Endothelial cell of umbilical vein (primary cell): ENCODE measurements at regions not wholly inside any gene's neighbourhood (a gene's known extent, or its start where the extent isn't known, plus 50 kb on each side); places are given as distances from the start of the nearest gene placed in this dataset.

Experiments used
- BruUV-seq: library from RNA; stranded (reverse); fragments of 400-500 nt; replicated peaks from 2 replicates; lab custom pipeline; 2021; lab: Mats Ljungman, UMichigan
- CTCF ChIA-PET: fragments of 300-600, 350-600 bp; sonication (Branson Sonifier 250); formaldehyde crosslinking; loops from one replicate; lab custom pipeline; 2021; ENCODE audit warnings: antibody characterized with exemption, inconsistent platforms; lab: Charles Lee
- POLR2A ChIA-PET: fragments of 300-600, 350-600 bp; sonication (Branson Sonifier 250); formaldehyde crosslinking; loops from one replicate; lab custom pipeline; 2021; ENCODE audit warnings: antibody characterized with exemption, inconsistent platforms; lab: Charles Lee
- DNase-seq: peaks from one replicate; pipeline ENCODE4 v3.0.0-alpha.2; 2011; ENCODE audit warnings: low read depth, low spot score
- FAIRE-seq: peaks from 2 replicates; lab custom pipeline; 2011; peaks lifted over from hg19 to GRCh38; lab: Jason Lieb, UNC
- H2AFZ ChIP-seq: 2 replicates; pipeline ENCODE4 v1.6.0; 2012; ENCODE audit warnings: low read depth, low read length, control low read depth, inconsistent platforms
- H3K27ac ChIP-seq: 2 replicates; pipeline ENCODE4 v1.5.1; 2011; ENCODE audit warnings: low read depth, mild to moderate bottlenecking, control low read depth, low read length, moderate library complexity; ENCODE audit not compliant: insufficient read depth
- H3K27me3 ChIP-seq, 2 experiments: 2 replicates each; pipeline versions ENCODE4 v1.6.0 to v1.6.1; 2011; ENCODE audit warnings: low read length in 2 of 2, mixed read lengths in 1 of 2; ENCODE audit not compliant: control insufficient read depth in 2 of 2, insufficient read depth in 2 of 2
- H3K36me3 ChIP-seq, 2 experiments: 2 replicates in 1 of 2; 3 replicates in 1 of 2; pipeline ENCODE4 v1.5.1; 2011; ENCODE audit warnings: low read length in 2 of 2, mild to moderate bottlenecking in 1 of 2, moderate library complexity in 1 of 2; ENCODE audit not compliant: control insufficient read depth in 2 of 2, insufficient read depth in 2 of 2; ENCODE audit errors: extremely low read depth in 1 of 2
- H3K4me1 ChIP-seq: 3 replicates; pipeline ENCODE4 v1.5.1; 2011; ENCODE audit warnings: mild to moderate bottlenecking, low read length; ENCODE audit not compliant: control insufficient read depth, insufficient read depth; ENCODE audit errors: extremely low read depth
- H3K4me2 ChIP-seq: 2 replicates; pipeline ENCODE4 v1.6.1; 2011; ENCODE audit warnings: low read length, control low read depth, mixed read lengths; ENCODE audit not compliant: insufficient read depth
- H3K4me3 ChIP-seq, 3 experiments: fragments of 200-600 bp in 1 of 3; sonication (generic), shearing (Covaris generic) in 1 of 3; replicated peaks in 1 of 3; 2 replicates each; pipeline ENCODE4 v1.5.1; 2011 to 2016; ENCODE audit warnings: control low read depth in 3 of 3, low read length in 3 of 3, mild to moderate bottlenecking in 2 of 3, inconsistent platforms in 1 of 3, low read depth in 1 of 3, moderate library complexity in 1 of 3; ENCODE audit not compliant: insufficient read depth in 1 of 3
- H3K79me2 ChIP-seq: 2 replicates; pipeline ENCODE4 v1.6.0; 2012; ENCODE audit warnings: low read length, inconsistent platforms; ENCODE audit not compliant: control insufficient read depth, insufficient read depth
- H3K9ac ChIP-seq: replicated peaks from 2 replicates; pipeline ENCODE3; 2011; ENCODE audit warnings: low read length, control low read depth; ENCODE audit not compliant: insufficient read depth; ENCODE audit errors: extremely low read depth
- H3K9me1 ChIP-seq: replicated peaks from 3 replicates; pipeline ENCODE4 v1.6.0; 2011; ENCODE audit warnings: mild to moderate bottlenecking, low read length; ENCODE audit not compliant: control insufficient read depth, insufficient read depth; ENCODE audit errors: extremely low read depth
- H3K9me3 ChIP-seq: replicated peaks from 2 replicates; pipeline ENCODE4 v1.5.1; 2012; ENCODE audit warnings: low read length, inconsistent platforms; ENCODE audit not compliant: control insufficient read depth, insufficient read depth
- H4K20me1 ChIP-seq: replicated peaks from 2 replicates; pipeline ENCODE3; 2011; ENCODE audit warnings: mild to moderate bottlenecking, low read length; ENCODE audit not compliant: control insufficient read depth, insufficient read depth; ENCODE audit errors: extremely low read depth
- CTCF ChIP-seq, 2 donors: IDR thresholded peaks; 1 replicate in 1 of 2; 2 replicates in 1 of 2; pipeline ENCODE4 v1.5.1; 2011; ENCODE audit warnings: low read length in 2 of 2, mild to moderate bottlenecking in 2 of 2, moderate library complexity in 2 of 2, control low read depth in 1 of 2, inconsistent platforms in 1 of 2, low read depth in 1 of 2; ENCODE audit not compliant: insufficient read depth in 1 of 2; ENCODE audit errors: extremely low read depth in 1 of 2
- EZH2 ChIP-seq: IDR thresholded peaks from 2 replicates; pipeline ENCODE4 v1.6.1; 2012; ENCODE audit warnings: borderline replicate concordance, low read depth, mild to moderate bottlenecking, moderate library complexity, low read length, inconsistent platforms; ENCODE audit not compliant: severe bottlenecking
- FOS ChIP-seq: IDR thresholded peaks from 2 replicates; pipeline ENCODE4 v1.6.1; 2011; ENCODE audit warnings: mild to moderate bottlenecking, low read length, moderate library complexity, borderline replicate concordance; ENCODE audit not compliant: insufficient read depth
- GATA2 ChIP-seq: IDR thresholded peaks from 2 replicates; pipeline ENCODE4 v1.7.0; 2011; ENCODE audit warnings: low read depth, mild to moderate bottlenecking, moderate library complexity, mixed read lengths, low read length; ENCODE audit not compliant: insufficient read length, insufficient read depth
- MAX ChIP-seq: IDR thresholded peaks from 2 replicates; pipeline ENCODE4 v1.6.1; 2011; ENCODE audit not compliant: insufficient read depth, insufficient read length
- MYC ChIP-seq: IDR thresholded peaks from one replicate; pipeline ENCODE4 v1.6.1; 2011; ENCODE audit warnings: mild to moderate bottlenecking, low read depth, low read length
- POLR2A ChIP-seq: IDR thresholded peaks from 2 replicates; pipeline ENCODE4 v1.6.1; 2012; ENCODE audit warnings: low read depth, mild to moderate bottlenecking, control low read depth, low read length
- POLR2AphosphoS5 ChIP-seq: IDR thresholded peaks from 2 replicates; pipeline ENCODE4 v1.6.1; 2012; ENCODE audit warnings: low read depth, mild to moderate bottlenecking, control low read depth, low read length, moderate library complexity; ENCODE audit not compliant: insufficient read depth
- dilution Hi-C: fragments of 300-500 bp; cut with MboI; formaldehyde crosslinking; loops from one replicate; pipeline ENCODE4 v1.15.0; 2019; ENCODE audit warnings: low sequenced_read_pairs; ENCODE audit not compliant: extremely low pct_ligation_motif_present
- intact Hi-C: fragments of 100-400 bp; cut with micrococcal nuclease; formaldehyde crosslinking; loops from one replicate; pipeline ENCODE4 v1.10.0; 2022

GRCh38 chr21:38012672-38013071 lies 96.4 kb upstream of the KCNJ6 start:
- no peaks in the 10 kb centered on the region for H3K27me3 ChIP-seq
- no peak overlapping the region for H3K27ac ChIP-seq
- intact Hi-C loops (no loop called here), dilution Hi-C loops (no loop called here)
- TF ChIP-seq EZH2 (no peak), FOS (no peak), MYC (no peak), CTCF (IDR thresholded peaks at IDR 0.05; ENCODE audit: extremely low read depth in 1 of 2, insufficient read depth in 1 of 2, low read depth in 1 of 2, low read length in 2 of 2) (no peak), GATA2 (no peak), POLR2A (no peak), MAX (no peak), POLR2AphosphoS5 (no peak)
- ChIA-PET POLR2A (no interaction called here), CTCF (no interaction called here)
- H2AFZ ChIP-seq = no peak overlapping the region
- no peaks in the 10 kb centered on the region for H3K36me3 ChIP-seq
- no peaks in the 10 kb centered on the region for H3K79me2 ChIP-seq
- H3K9me1 ChIP-seq = no peaks in the 10 kb centered on the region
- H3K4me1 ChIP-seq = no peaks in the 10 kb centered on the region
- H3K4me3 ChIP-seq = no peak overlapping the region
- FAIRE-seq (no peak), DNase-seq (no peak)
- H3K4me2 ChIP-seq = no peak overlapping the region
- BruUV-seq = no TSS peak
- H3K9me3 ChIP-seq = no peaks in the 10 kb centered on the region
- H4K20me1 ChIP-seq = no peaks in the 10 kb centered on the region
- H3K9ac ChIP-seq = no peak overlapping the region
